H9 (cell line): ENCODE measurements at regions not wholly inside any gene's neighbourhood (a gene's known extent, or its start where the extent isn't known, plus 50 kb on each side); places are given as distances from the start of the nearest gene placed in this dataset.
A peak's percentile ranks its signal among the peaks of the same experiment; 100 is the strongest.

Experiments used
- DNase-seq: peaks from one replicate; pipeline ENCODE4 v3.0.0-alpha.2; 2017
- H2AFZ ChIP-seq: one replicate; pipeline ENCODE4 v1.6.1; 2013; ENCODE audit warnings: mild to moderate bottlenecking, low read length, control low read depth, moderate library complexity
- H2AK5ac ChIP-seq: 2 replicates; pipeline ENCODE4 v1.6.1; 2013; ENCODE audit warnings: low read length, control low read depth, mixed read lengths; ENCODE audit not compliant: insufficient read length
- H2BK120ac ChIP-seq: one replicate; pipeline ENCODE4 v1.6.1; 2013; ENCODE audit warnings: low read depth, mild to moderate bottlenecking, low read length, control low read depth, inconsistent platforms; ENCODE audit not compliant: poor library complexity, severe bottlenecking
- H2BK12ac ChIP-seq: 2 replicates; pipeline ENCODE4 v1.6.1; 2013; ENCODE audit warnings: low read length, control low read depth, mixed read lengths, low read depth; ENCODE audit not compliant: insufficient read length
- H2BK15ac ChIP-seq: 2 replicates; pipeline ENCODE4 v1.6.1; 2013; ENCODE audit warnings: low read depth, low read length, control low read depth
- H2BK20ac ChIP-seq: one replicate; pipeline ENCODE4 v1.6.1; 2013; ENCODE audit warnings: low read depth, mild to moderate bottlenecking, low read length, control low read depth, inconsistent platforms; ENCODE audit not compliant: poor library complexity, severe bottlenecking
- H2BK5ac ChIP-seq: 2 replicates; pipeline ENCODE4 v1.6.1; 2013; ENCODE audit warnings: low read length, control low read depth, mixed read lengths; ENCODE audit not compliant: insufficient read length
- H3K14ac ChIP-seq: 2 replicates; pipeline ENCODE4 v1.6.1; 2013; ENCODE audit warnings: low read length, control low read depth; ENCODE audit not compliant: insufficient read depth
- H3K18ac ChIP-seq: 2 replicates; pipeline ENCODE4 v1.6.1; 2013; ENCODE audit warnings: low read depth, mild to moderate bottlenecking, mixed read lengths, low read length, control low read depth; ENCODE audit not compliant: insufficient read length
- H3K23ac ChIP-seq: 2 replicates; pipeline ENCODE4 v1.6.1; 2013; ENCODE audit warnings: low read length, control low read depth, mixed read lengths, low read depth; ENCODE audit not compliant: insufficient read length
- H3K23me2 ChIP-seq: 2 replicates; pipeline ENCODE4 v1.6.1; 2013; ENCODE audit warnings: low read depth, mild to moderate bottlenecking, mixed read lengths, low read length, control low read depth; ENCODE audit not compliant: insufficient read length, poor library complexity, severe bottlenecking
- H3K27ac ChIP-seq: 2 replicates; pipeline ENCODE4 v1.5.1; 2013; ENCODE audit warnings: low read length, control low read depth, mixed read lengths, low read depth; ENCODE audit not compliant: insufficient read length
- H3K27me3 ChIP-seq: 2 replicates; pipeline ENCODE4 v1.6.1; 2013; ENCODE audit warnings: low read length, control low read depth, inconsistent platforms; ENCODE audit not compliant: insufficient read depth
- H3K4ac ChIP-seq: 2 replicates; pipeline ENCODE4 v1.6.1; 2013; ENCODE audit warnings: low read depth, mild to moderate bottlenecking, control low read depth, inconsistent platforms, low read length, moderate library complexity
- H3K4me1 ChIP-seq: 2 replicates; pipeline ENCODE4 v1.6.1; 2013; ENCODE audit warnings: low read length, control low read depth, inconsistent platforms; ENCODE audit not compliant: insufficient read depth
- H3K4me2 ChIP-seq: 2 replicates; pipeline ENCODE4 v1.6.1; 2013; ENCODE audit warnings: low read length, control low read depth, mixed read lengths; ENCODE audit not compliant: insufficient read length, insufficient read depth
- H3K56ac ChIP-seq: 2 replicates; pipeline ENCODE4 v1.6.1; 2013; ENCODE audit warnings: low read depth, mild to moderate bottlenecking, mixed read lengths, low read length, control low read depth; ENCODE audit not compliant: insufficient read length
- H3K79me1 ChIP-seq: 2 replicates; pipeline ENCODE4 v1.6.1; 2013; ENCODE audit warnings: low read depth, mild to moderate bottlenecking, moderate library complexity, low read length, control low read depth, inconsistent platforms; ENCODE audit not compliant: insufficient read depth, poor library complexity, severe bottlenecking
- H3K79me2 ChIP-seq: 2 replicates; pipeline ENCODE4 v1.6.1; 2013; ENCODE audit warnings: low read length, control low read depth, inconsistent platforms; ENCODE audit not compliant: insufficient read depth
- H3K9ac ChIP-seq: 2 replicates; pipeline ENCODE4 v1.6.1; 2013; ENCODE audit warnings: low read length, control low read depth, mixed read lengths; ENCODE audit not compliant: insufficient read length; ENCODE audit errors: extremely low read depth
- H3K9me3 ChIP-seq: one replicate; pipeline ENCODE4 v1.6.1; 2013; ENCODE audit warnings: low read depth, low read length, inconsistent platforms; ENCODE audit not compliant: control insufficient read depth
- H3T11ph ChIP-seq: one replicate; pipeline ENCODE4 v1.6.1; 2013; ENCODE audit warnings: mild to moderate bottlenecking, low read length, control low read depth, inconsistent platforms
- H4K20me1 ChIP-seq: one replicate; pipeline ENCODE4 v1.6.1; 2013; ENCODE audit not compliant: control insufficient read depth, insufficient read length, insufficient read depth
- H4K5ac ChIP-seq: 2 replicates; pipeline ENCODE4 v1.6.1; 2013; ENCODE audit warnings: low read depth, mild to moderate bottlenecking, mixed read lengths, low read length, control low read depth; ENCODE audit not compliant: insufficient read length
- H4K8ac ChIP-seq: replicated peaks from 2 replicates; pipeline ENCODE4 v1.6.1; 2013; ENCODE audit warnings: low read length, control low read depth, mixed read lengths, low read depth; ENCODE audit not compliant: insufficient read length
- H4K91ac ChIP-seq: 2 replicates; pipeline ENCODE4 v1.6.1; 2013; ENCODE audit warnings: low read depth, mild to moderate bottlenecking, moderate library complexity, mixed read lengths, low read length, control low read depth; ENCODE audit not compliant: insufficient read length
- H3K27ac Mint-ChIP-seq, 3 experiments: 2 replicates in 2 of 3; 3 replicates in 1 of 3; pipeline ENCODE4 v1.8.0; 2020 to 2021; ENCODE audit warnings: mixed read lengths in 3 of 3, mild to moderate bottlenecking in 1 of 3, moderate library complexity in 1 of 3
- H3K27me3 Mint-ChIP-seq: 2 replicates; pipeline ENCODE4 v1.8.0; 2021; ENCODE audit warnings: low read depth, mild to moderate bottlenecking, moderate library complexity, mixed read lengths
- H3K36me3 Mint-ChIP-seq, 3 experiments: 2 replicates in 2 of 3; 3 replicates in 1 of 3; pipeline ENCODE4 v1.8.0; 2020 to 2021; ENCODE audit warnings: low read depth in 3 of 3, mixed read lengths in 3 of 3; ENCODE audit not compliant: insufficient read depth in 1 of 3
- H3K4me1 Mint-ChIP-seq, 2 experiments: 2 replicates each; pipeline ENCODE4 v1.8.0; 2020; ENCODE audit warnings: mixed read lengths in 2 of 2
- H3K4me3 Mint-ChIP-seq, 2 experiments: 2 replicates in 1 of 2; 3 replicates in 1 of 2; pipeline ENCODE4 v1.8.0; 2020 to 2021; ENCODE audit warnings: mild to moderate bottlenecking in 2 of 2, mixed read lengths in 2 of 2, moderate library complexity in 1 of 2
- H3K9me3 Mint-ChIP-seq, 2 experiments: 2 replicates in 1 of 2; 3 replicates in 1 of 2; pipeline ENCODE4 v1.8.0; 2020; ENCODE audit warnings: mild to moderate bottlenecking in 2 of 2, mixed read lengths in 2 of 2, moderate library complexity in 1 of 2
- CTCF ChIP-seq: fragments of 200-600 bp; sonication (generic); conservative IDR thresholded peaks from 3 replicates; pipeline ENCODE4 v1.8.0; 2021; ENCODE audit warnings: antibody characterized with exemption, mild to moderate bottlenecking
- WGBS: extraction: QIAGEN DNeasy Blood & Tissue Kit; methylation state at CpG from one replicate; pipeline ENCODE4 v1.1.7; 2013; ENCODE audit warnings: missing lambda C conversion rate, low lambda C conversion rate, mixed read lengths; ENCODE audit not compliant: insufficient read length; ENCODE audit errors: extremely low coverage; 5-methylcytosine and 5-hydroxymethylcytosine counted together

- no peak overlapping the region for H3K9ac ChIP-seq
- H3K4me1 Mint-ChIP-seq: peaks cover 22 to 29% of the 10 kb centered on the region in 2 experiments
- no peak overlapping the region for H3T11ph ChIP-seq
- H3K79me1 ChIP-seq: no peaks in the 10 kb centered on the region
- no peak overlapping the region for H2BK20ac ChIP-seq
- H3K18ac ChIP-seq: no peak overlapping the region
- no peaks in the 10 kb centered on the region; a peak in 1 of 7 replicates for H3K36me3 Mint-ChIP-seq
- H2BK120ac ChIP-seq: no peak overlapping the region
- WGBS: no CpG with 5 or more reads among the region's 3 CpGs
- H4K20me1 ChIP-seq: no peaks in the 10 kb centered on the region
- no peak overlapping the region for H2AK5ac ChIP-seq
- H3K4ac ChIP-seq: no peak overlapping the region
- no peak overlapping the region for H4K5ac ChIP-seq
- no peaks in the 10 kb centered on the region for H3K27me3 ChIP-seq
- no peaks in the 10 kb centered on the region for H3K79me2 ChIP-seq
- no peaks in the 10 kb centered on the region for H3K4me1 ChIP-seq
- H3K27me3 Mint-ChIP-seq: peaks cover 6% of the 10 kb centered on the region
- H3K4me3 Mint-ChIP-seq: no peak overlapping the region
- peak; percentile 27; the same call in 1 of the 3 replicates for TF ChIP-seq CTCF
- no peak overlapping the region for H4K91ac ChIP-seq
- no peak overlapping the region for H2AFZ ChIP-seq
- H3K4me2 ChIP-seq: no peak overlapping the region
- H3K9me3 ChIP-seq: no peaks in the 10 kb centered on the region
- no peak overlapping the region for H2BK5ac ChIP-seq
- no peak overlapping the region for H2BK12ac ChIP-seq
- no peak overlapping the region for H3K14ac ChIP-seq
- H3K27ac ChIP-seq: no peak overlapping the region
- H3K23ac ChIP-seq: no peak overlapping the region
- no peak overlapping the region for H4K8ac ChIP-seq
- no peak overlapping the region for H3K56ac ChIP-seq
- H3K9me3 Mint-ChIP-seq: no peaks in the 10 kb centered on the region
- H2BK15ac ChIP-seq: no peak overlapping the region
- no peak for DNase-seq
- no peak overlapping the region for H3K27ac Mint-ChIP-seq
- H3K23me2 ChIP-seq: no peaks in the 10 kb centered on the region
These were observed 152.2 kb downstream of the SYK start for GRCh38 chr9:90953805-90954204.
